ENCODE measurements at regions not wholly inside any gene's neighbourhood (a gene's known extent, or its start where the extent isn't known, plus 50 kb on each side); places are given as distances from the start of the nearest gene placed in this dataset.

DNA sequence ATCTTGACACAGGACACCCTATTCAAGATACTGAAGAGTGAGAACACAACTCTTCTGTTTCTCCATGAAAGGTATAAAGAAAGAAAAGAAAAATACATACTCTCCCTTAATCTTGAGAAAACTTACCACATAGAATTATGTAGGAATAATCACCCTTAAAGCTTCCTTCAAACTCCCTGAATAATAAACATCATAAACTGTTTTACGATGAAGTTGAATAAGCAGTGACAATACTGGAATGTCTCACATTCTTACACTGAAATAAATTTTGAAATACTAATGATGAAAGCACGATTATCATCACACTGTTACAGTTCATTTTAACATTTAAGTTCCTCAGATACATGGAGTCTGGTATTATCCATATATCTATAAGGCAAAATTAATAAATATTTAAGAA is 306.2 kb downstream of the IPMK start:
- DNase-seq (no peak), ATAC-seq (ENCODE audit: low read depth) (no peak)
- H2AFZ ChIP-seq (ENCODE audit: insufficient read depth, low read depth, low read length, poor library complexity, severe bottlenecking) = no peak overlapping the region
- TF ChIP-seq, protein P1, sequence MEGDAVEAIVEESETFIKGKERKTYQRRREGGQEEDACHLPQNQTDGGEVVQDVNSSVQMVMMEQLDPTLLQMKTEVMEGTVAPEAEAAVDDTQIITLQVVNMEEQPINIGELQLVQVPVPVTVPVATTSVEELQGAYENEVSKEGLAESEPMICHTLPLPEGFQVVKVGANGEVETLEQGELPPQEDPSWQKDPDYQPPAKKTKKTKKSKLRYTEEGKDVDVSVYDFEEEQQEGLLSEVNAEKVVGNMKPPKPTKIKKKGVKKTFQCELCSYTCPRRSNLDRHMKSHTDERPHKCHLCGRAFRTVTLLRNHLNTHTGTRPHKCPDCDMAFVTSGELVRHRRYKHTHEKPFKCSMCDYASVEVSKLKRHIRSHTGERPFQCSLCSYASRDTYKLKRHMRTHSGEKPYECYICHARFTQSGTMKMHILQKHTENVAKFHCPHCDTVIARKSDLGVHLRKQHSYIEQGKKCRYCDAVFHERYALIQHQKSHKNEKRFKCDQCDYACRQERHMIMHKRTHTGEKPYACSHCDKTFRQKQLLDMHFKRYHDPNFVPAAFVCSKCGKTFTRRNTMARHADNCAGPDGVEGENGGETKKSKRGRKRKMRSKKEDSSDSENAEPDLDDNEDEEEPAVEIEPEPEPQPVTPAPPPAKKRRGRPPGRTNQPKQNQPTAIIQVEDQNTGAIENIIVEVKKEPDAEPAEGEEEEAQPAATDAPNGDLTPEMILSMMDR (IDR thresholded peaks at IDR 0.05) = no peak
- no peak for TF ChIP-seq EZH2 (IDR thresholded peaks at IDR 0.05; ENCODE audit: borderline replicate concordance, insufficient read depth, low read depth, low read length, poor library complexity, severe bottlenecking)
- Mint-ChIP-seq H3K27ac (no peak overlapping the region), H3K9me3 (ENCODE audit: insufficient read depth) (no peaks in the 10 kb centered on the region), H3K27me3 (no peaks in the 10 kb centered on the region), H3K4me3 (no peak overlapping the region), H3K4me1 (no peaks in the 10 kb centered on the region)
- H3K4me3 ChIP-seq (ENCODE audit: control extremely low read depth in 1 of 5, extremely low read depth in 1 of 5, insufficient read depth in 1 of 5, low read depth in 2 of 5, low read length in 4 of 5) = no peak overlapping the region
- H3K79me2 ChIP-seq (ENCODE audit: control insufficient read depth, insufficient read depth, low read length) = no peaks in the 10 kb centered on the region
- H3K27me3 ChIP-seq (replicated peaks in 1 of 4; ENCODE audit: control extremely low read depth in 1 of 4, control insufficient read depth in 3 of 4, insufficient read depth in 4 of 4, low read length in 3 of 4) = no peaks in the 10 kb centered on the region
- WGBS (ENCODE audit: insufficient coverage) = no CpG with 5 or more reads among the region's 2 CpGs
- no peaks in the 10 kb centered on the region for H4K20me1 ChIP-seq (ENCODE audit: control insufficient read depth, insufficient read depth, low read length, poor library complexity, severe bottlenecking)
- intact Hi-C loops (cut with micrococcal nuclease) = no loop called here
- H3K4me2 ChIP-seq (replicated peaks; ENCODE audit: low read depth, low read length, poor library complexity, severe bottlenecking) = no peak overlapping the region
- H3K4me1 ChIP-seq (ENCODE audit: control insufficient read depth in 2 of 2, insufficient read depth in 2 of 2, low read length in 2 of 2) = no peaks in the 10 kb centered on the region
- H3K9me3 ChIP-seq (ENCODE audit: control extremely low read depth in 1 of 3, control insufficient read depth in 2 of 3, insufficient read depth in 1 of 3, low read length in 2 of 3) = no peaks in the 10 kb centered on the region
- no peaks in the 10 kb centered on the region for H3K36me3 ChIP-seq (replicated peaks in 1 of 2; ENCODE audit: control extremely low read depth in 1 of 2, control insufficient read depth in 1 of 2, extremely low read depth in 1 of 2, insufficient read depth in 2 of 2, low read length in 1 of 2)
- no peak overlapping the region for H3K27ac ChIP-seq (ENCODE audit: low read length in 2 of 2)
- ChIA-PET CTCF (no interaction called here), POLR2A (no interaction called here)
- no peak overlapping the region for H3K9ac ChIP-seq (ENCODE audit: low read length)

DNA sequence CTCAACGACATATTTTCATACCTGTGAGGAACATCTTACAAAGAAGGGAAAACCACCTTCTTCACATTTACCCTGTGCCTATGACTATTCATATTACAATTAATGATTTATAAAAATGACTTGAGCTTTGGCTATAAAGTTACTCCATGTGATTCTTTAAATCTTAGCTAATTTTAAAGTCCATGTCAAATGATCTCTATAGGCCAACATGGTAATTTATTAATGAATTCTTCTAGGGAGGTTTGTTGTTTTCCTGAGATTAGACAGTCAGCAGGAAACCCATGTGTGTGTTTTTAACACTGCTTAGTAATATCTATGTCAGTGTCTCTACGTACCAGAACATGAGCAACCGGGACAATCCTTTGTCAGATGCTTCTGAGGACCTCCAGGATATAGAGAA is 307.3 kb downstream of the IPMK start:
- no peaks in the 10 kb centered on the region for H3K36me3 ChIP-seq (replicated peaks in 1 of 2; ENCODE audit: control extremely low read depth in 1 of 2, control insufficient read depth in 1 of 2, extremely low read depth in 1 of 2, insufficient read depth in 2 of 2, low read length in 1 of 2)
- H3K9ac ChIP-seq (ENCODE audit: low read length) = no peak overlapping the region
- H3K4me3 Mint-ChIP-seq = no peak overlapping the region
- no peak overlapping the region for H3K4me3 ChIP-seq (ENCODE audit: control extremely low read depth in 1 of 5, extremely low read depth in 1 of 5, insufficient read depth in 1 of 5, low read depth in 2 of 5, low read length in 4 of 5)
- H3K4me1 ChIP-seq (ENCODE audit: control insufficient read depth in 2 of 2, insufficient read depth in 2 of 2, low read length in 2 of 2) = no peaks in the 10 kb centered on the region
- no peaks in the 10 kb centered on the region for H3K79me2 ChIP-seq (ENCODE audit: control insufficient read depth, insufficient read depth, low read length)
- ATAC-seq (ENCODE audit: low read depth) = no peak
- no peak overlapping the region for H3K27ac Mint-ChIP-seq
- no peaks in the 10 kb centered on the region for H4K20me1 ChIP-seq (ENCODE audit: control insufficient read depth, insufficient read depth, low read length, poor library complexity, severe bottlenecking)
- WGBS (ENCODE audit: insufficient coverage) = 80% methylated on average over 1 of the region's 3 CpGs
- H3K9me3 ChIP-seq (ENCODE audit: control extremely low read depth in 1 of 3, control insufficient read depth in 2 of 3, insufficient read depth in 1 of 3, low read length in 2 of 3) = no peaks in the 10 kb centered on the region
- no peak overlapping the region for H2AFZ ChIP-seq (ENCODE audit: insufficient read depth, low read depth, low read length, poor library complexity, severe bottlenecking)
- intact Hi-C loops (cut with micrococcal nuclease) = no loop called here
- DNase-seq = no peak
- H3K27ac ChIP-seq (ENCODE audit: low read length in 2 of 2) = no peak overlapping the region
- ChIA-PET POLR2A (no interaction called here), CTCF (no interaction called here)
- no peaks in the 10 kb centered on the region for H3K9me3 Mint-ChIP-seq (ENCODE audit: insufficient read depth)
- no peaks in the 10 kb centered on the region for H3K27me3 ChIP-seq (replicated peaks in 1 of 4; ENCODE audit: control extremely low read depth in 1 of 4, control insufficient read depth in 3 of 4, insufficient read depth in 4 of 4, low read length in 3 of 4)
- TF ChIP-seq, protein P1 (IDR thresholded peaks at IDR 0.05) = no peak
- TF ChIP-seq EZH2 (IDR thresholded peaks at IDR 0.05; ENCODE audit: borderline replicate concordance, insufficient read depth, low read depth, low read length, poor library complexity, severe bottlenecking) = no peak
- H3K27me3 Mint-ChIP-seq = no peaks in the 10 kb centered on the region
- H3K4me2 ChIP-seq (replicated peaks; ENCODE audit: low read depth, low read length, poor library complexity, severe bottlenecking) = no peak overlapping the region
- no peaks in the 10 kb centered on the region for H3K4me1 Mint-ChIP-seq
